ENCODE measurements at regions not wholly inside any gene's neighbourhood (a gene's known extent, or its start where the extent isn't known, plus 50 kb on each side); places are given as distances from the start of the nearest gene placed in this dataset.

- TF ChIP-seq CTCF (IDR thresholded peaks at IDR 0.05; ENCODE audit: borderline replicate concordance, extremely low read depth, low read length, poor library complexity, severe bottlenecking) (no peak), EZH2 (IDR thresholded peaks at IDR 0.05; ENCODE audit: borderline replicate concordance, low read depth, low read length, severe bottlenecking) (no peak)
Measured at GRCh38 chr15:69673291-69673881, 220.8 kb downstream of the RPLP1 start.
